Vagina (tissue), 2 donors: ENCODE measurements at regions not wholly inside any gene's neighbourhood (a gene's known extent, or its start where the extent isn't known, plus 50 kb on each side); places are given as distances from the start of the nearest gene placed in this dataset.

ENCODE experiments used
- DNase-seq, 2 donors: peaks; one replicate each; pipeline ENCODE4 v3.0.0-alpha.2; 2017; ENCODE audit errors: extremely low spot score in 2 of 2
- H3K27ac ChIP-seq: fragments of 200-600 bp; sonication (generic); one replicate; pipeline ENCODE4 v1.5.1; 2019
- H3K27me3 ChIP-seq: fragments of 200-600 bp; sonication (generic); one replicate; pipeline ENCODE4 v1.5.1; 2019
- H3K36me3 ChIP-seq, 2 donors: fragments of 200-600 bp; sonication (generic); one replicate each; pipeline ENCODE4 v1.5.1; 2017 to 2019
- H3K4me1 ChIP-seq: fragments of 200-600 bp; sonication (generic); one replicate; pipeline ENCODE4 v1.5.1; 2019
- H3K4me3 ChIP-seq, 2 donors: fragments of 200-600 bp; sonication (generic); 1 replicate in 1 of 2; 2 replicates in 1 of 2; pipeline ENCODE4 v1.5.1; 2016 to 2019
- H3K9me3 ChIP-seq: fragments of 200-600 bp; sonication (generic); one replicate; pipeline ENCODE4 v1.5.1; 2019
- CTCF ChIP-seq, 3 experiments: fragments of 450-650 bp in 2 of 3; fragments of 200-600 bp in 1 of 3; sonication (generic) in 1 of 3; IDR thresholded peaks; one replicate each; pipeline ENCODE4 v1.5.1; 2017 to 2019; ENCODE audit warnings: antibody characterized with exemption in 3 of 3, mild to moderate bottlenecking in 2 of 3, moderate library complexity in 2 of 3
- POLR2A ChIP-seq, 2 donors: fragments of 450-650 bp; IDR thresholded peaks; one replicate each; pipeline ENCODE4 v1.6.1; 2017; ENCODE audit warnings: antibody characterized with exemption in 2 of 2, mild to moderate bottlenecking in 2 of 2, moderate library complexity in 2 of 2
- POLR2AphosphoS5 ChIP-seq, 2 donors: sonication (generic); formaldehyde crosslinking; IDR thresholded peaks; one replicate each; pipeline ENCODE4 v1.9.0; 2017; ENCODE audit warnings: antibody characterized with exemption in 2 of 2, mild to moderate bottlenecking in 2 of 2, low read depth in 1 of 2; ENCODE audit not compliant: insufficient read depth in 1 of 2
- intact Hi-C: fragments of 100-400 bp; cut with DNase I; formaldehyde crosslinking; loops from one replicate; pipeline ENCODE4 v1.15.1; 2023

GRCh38 chr13:79770056-79770455, 289.1 kb downstream of the NDFIP2 start:
- H3K36me3 ChIP-seq: no peaks in the 10 kb centered on the region
- intact Hi-C loops: no loop called here
- no peak for DNase-seq
- no peak for TF ChIP-seq POLR2AphosphoS5 (IDR thresholded peaks at IDR 0.05; ENCODE audit: insufficient read depth in 1 of 2, low read depth in 1 of 2)
- no peak for TF ChIP-seq POLR2A (IDR thresholded peaks at IDR 0.05)
- no peak for TF ChIP-seq CTCF (IDR thresholded peaks at IDR 0.05)
- no peak overlapping the region for H3K4me3 ChIP-seq
- no peaks in the 10 kb centered on the region for H3K9me3 ChIP-seq
- no peak overlapping the region for H3K27ac ChIP-seq
- no peaks in the 10 kb centered on the region for H3K4me1 ChIP-seq
- H3K27me3 ChIP-seq: no peaks in the 10 kb centered on the region

GRCh38 chr13:79767126-79767525, 286.2 kb downstream of the NDFIP2 start:
- Histone ChIP-seq H3K27me3 (no peaks in the 10 kb centered on the region), H3K4me1 (no peaks in the 10 kb centered on the region), H3K27ac (no peak overlapping the region), H3K36me3 (no peaks in the 10 kb centered on the region), H3K4me3 (no peak overlapping the region), H3K9me3 (no peaks in the 10 kb centered on the region)
- TF ChIP-seq CTCF (IDR thresholded peaks at IDR 0.05): no peak
- TF ChIP-seq POLR2A (IDR thresholded peaks at IDR 0.05): no peak
- no peak for TF ChIP-seq POLR2AphosphoS5 (IDR thresholded peaks at IDR 0.05; ENCODE audit: insufficient read depth in 1 of 2, low read depth in 1 of 2)
- DNase-seq: no peak
- intact Hi-C loops: no loop called here

DNA sequence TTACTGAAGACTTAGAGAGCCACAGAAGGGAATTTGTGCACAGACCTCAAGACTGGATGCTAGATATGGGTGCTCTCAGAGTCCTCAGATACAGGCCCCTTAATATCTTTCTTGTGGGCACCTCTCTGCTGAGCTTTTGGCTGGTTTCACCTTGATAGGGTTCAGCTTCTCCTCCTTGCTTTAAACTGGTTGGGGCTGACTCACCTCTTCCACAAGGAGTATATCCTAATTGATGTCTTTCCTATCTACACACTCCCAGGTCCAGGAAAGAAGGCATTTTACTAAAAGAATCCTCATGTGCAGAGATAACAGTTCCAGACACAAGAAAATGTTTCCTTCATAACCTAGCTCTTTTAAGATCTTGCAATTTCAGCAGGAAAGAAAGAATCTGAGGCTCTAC, 284.4 kb downstream of the NDFIP2 start:
- H3K4me3 ChIP-seq: no peak overlapping the region
- H3K9me3 ChIP-seq: no peaks in the 10 kb centered on the region
- intact Hi-C loops: no loop called here
- no peaks in the 10 kb centered on the region for H3K4me1 ChIP-seq
- TF ChIP-seq CTCF (IDR thresholded peaks at IDR 0.05): no peak
- TF ChIP-seq POLR2AphosphoS5 (IDR thresholded peaks at IDR 0.05; ENCODE audit: insufficient read depth in 1 of 2, low read depth in 1 of 2): no peak
- no peak for TF ChIP-seq POLR2A (IDR thresholded peaks at IDR 0.05)
- H3K36me3 ChIP-seq: no peaks in the 10 kb centered on the region
- no peak overlapping the region for H3K27ac ChIP-seq
- no peaks in the 10 kb centered on the region for H3K27me3 ChIP-seq
- DNase-seq: no peak

GRCh38 chr13:79749984-79750551, 269.1 kb downstream of the NDFIP2 start:
- intact Hi-C loops: no loop called here
- peaks cover 10% of the 10 kb centered on the region for H3K4me1 ChIP-seq
- H3K4me3 ChIP-seq: no peak overlapping the region
- no peaks in the 10 kb centered on the region for H3K27me3 ChIP-seq
- no peak for DNase-seq
- no peaks in the 10 kb centered on the region for H3K36me3 ChIP-seq
- H3K27ac ChIP-seq: no peak overlapping the region
- H3K9me3 ChIP-seq: no peaks in the 10 kb centered on the region
- TF ChIP-seq POLR2AphosphoS5 (IDR thresholded peaks at IDR 0.05; ENCODE audit: insufficient read depth in 1 of 2, low read depth in 1 of 2) (no peak), POLR2A (IDR thresholded peaks at IDR 0.05) (no peak), CTCF (IDR thresholded peaks at IDR 0.05) (no peak)

DNA sequence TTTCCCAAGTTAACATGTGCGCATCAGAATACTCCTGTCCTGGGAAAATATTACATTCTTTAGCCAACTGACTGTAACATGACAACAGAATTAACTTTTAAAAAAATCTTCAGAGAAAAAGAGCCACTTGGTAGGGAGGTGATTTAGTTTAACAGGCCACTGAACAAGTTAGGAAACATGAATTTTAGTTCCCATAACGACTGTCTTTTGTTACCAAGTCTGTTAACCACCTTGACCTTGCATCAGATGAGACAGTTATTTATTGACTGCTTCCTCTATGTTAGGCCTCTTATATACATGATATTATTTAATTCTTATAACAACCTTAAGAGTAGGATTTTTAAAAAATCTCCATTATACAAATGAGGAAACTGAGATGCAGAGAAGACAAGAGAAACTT, 268.6 kb downstream of the NDFIP2 start:
- Histone ChIP-seq H3K36me3 (no peaks in the 10 kb centered on the region), H3K9me3 (no peaks in the 10 kb centered on the region), H3K27ac (no peak overlapping the region), H3K27me3 (no peaks in the 10 kb centered on the region), H3K4me3 (no peak overlapping the region), H3K4me1 (peaks cover 10% of the 10 kb centered on the region)
- no peak for DNase-seq
- intact Hi-C loops: no loop called here
- TF ChIP-seq POLR2AphosphoS5 (IDR thresholded peaks at IDR 0.05; ENCODE audit: insufficient read depth in 1 of 2, low read depth in 1 of 2) (no peak), POLR2A (IDR thresholded peaks at IDR 0.05) (no peak), CTCF (IDR thresholded peaks at IDR 0.05) (no peak)
